ENCODE measurements at regions not wholly inside any gene's neighbourhood (a gene's known extent, or its start where the extent isn't known, plus 50 kb on each side); places are given as distances from the start of the nearest gene placed in this dataset.

- no peak overlapping the region for H2BK120ac ChIP-seq (ENCODE audit: low read depth, low read length)
- no peak overlapping the region for H4K8ac ChIP-seq (ENCODE audit: low read length)
- peaks cover 21% of the 10 kb centered on the region for H3K9me3 ChIP-seq (ENCODE audit: control insufficient read depth, low read length)
- H3K27ac ChIP-seq (ENCODE audit: low read length, poor library complexity, severe bottlenecking), result no peak overlapping the region
- no peak overlapping the region for H2AFZ ChIP-seq (ENCODE audit: low read depth, low read length)
- no peak overlapping the region for H3K4ac ChIP-seq (ENCODE audit: low read depth in 1 of 2, low read length in 2 of 2)
- H4K91ac ChIP-seq (ENCODE audit: low read length), result no peak overlapping the region
- H3K4me3 ChIP-seq (ENCODE audit: insufficient read depth in 1 of 2, low read depth in 1 of 2, low read length in 2 of 2), result no peak overlapping the region
- no peaks in the 10 kb centered on the region for H3K79me1 ChIP-seq (replicated peaks; ENCODE audit: low read length, poor library complexity, severe bottlenecking)
- no peak overlapping the region for H3K23ac ChIP-seq (ENCODE audit: low read length in 2 of 2)
- no peaks in the 10 kb centered on the region for H3K4me1 ChIP-seq (ENCODE audit: control insufficient read depth, insufficient read depth, low read depth, low read length)
- no peak overlapping the region for H3K18ac ChIP-seq (ENCODE audit: low read depth in 1 of 2, low read length in 2 of 2)
- H2AK5ac ChIP-seq (ENCODE audit: low read length, severe bottlenecking), result no peak overlapping the region
- no peak for DNase-seq
- H3K36me3 ChIP-seq (ENCODE audit: control insufficient read depth in 1 of 2, insufficient read depth in 2 of 2, low read depth in 1 of 2, low read length in 2 of 2), result no peaks in the 10 kb centered on the region
- no peak overlapping the region for H2BK12ac ChIP-seq (ENCODE audit: low read length in 2 of 2)
- no peak overlapping the region for H3K9ac ChIP-seq (ENCODE audit: low read length)
- H3K27me3 ChIP-seq (ENCODE audit: control insufficient read depth in 1 of 2, insufficient read depth in 1 of 2, low read length in 2 of 2), result no peaks in the 10 kb centered on the region
- no peak overlapping the region for H2BK15ac ChIP-seq (ENCODE audit: low read depth, poor library complexity, severe bottlenecking)
- no peak overlapping the region for H3K4me2 ChIP-seq (ENCODE audit: low read length, poor library complexity, severe bottlenecking)
- no peak overlapping the region for H3K14ac ChIP-seq (ENCODE audit: low read length in 2 of 2)
- WGBS, result 52% methylated on average over 5 of the region's 7 CpGs
- no peak overlapping the region for H2BK5ac ChIP-seq (ENCODE audit: low read depth, low read length, poor library complexity, severe bottlenecking)
Observed at GRCh38 chr4:189185810-189186432, 754.8 kb upstream of the FRG1 start.

GRCh38 chr4:189187531-189188052 lies 753.1 kb upstream of the FRG1 start:
- peaks cover 35% of the 10 kb centered on the region for H3K9me3 ChIP-seq (ENCODE audit: control insufficient read depth, low read length)
- H2AK5ac ChIP-seq (ENCODE audit: low read length, severe bottlenecking), result no peak overlapping the region
- no CpG with 5 or more reads among the region's 2 CpGs for WGBS
- H3K14ac ChIP-seq (ENCODE audit: low read length in 2 of 2), result no peak overlapping the region
- no peak overlapping the region for H3K27ac ChIP-seq (ENCODE audit: low read length, poor library complexity, severe bottlenecking)
- no peak overlapping the region for H3K9ac ChIP-seq (ENCODE audit: low read length)
- no peaks in the 10 kb centered on the region for H3K4me1 ChIP-seq (ENCODE audit: control insufficient read depth, insufficient read depth, low read depth, low read length)
- H2BK120ac ChIP-seq (ENCODE audit: low read depth, low read length), result no peak overlapping the region
- no peak overlapping the region for H2BK5ac ChIP-seq (ENCODE audit: low read depth, low read length, poor library complexity, severe bottlenecking)
- no peak for DNase-seq
- no peak overlapping the region for H4K8ac ChIP-seq (ENCODE audit: low read length)
- no peak overlapping the region for H2AFZ ChIP-seq (ENCODE audit: low read depth, low read length)
- H3K79me1 ChIP-seq (replicated peaks; ENCODE audit: low read length, poor library complexity, severe bottlenecking), result no peaks in the 10 kb centered on the region
- no peak overlapping the region for H2BK15ac ChIP-seq (ENCODE audit: low read depth, poor library complexity, severe bottlenecking)
- H4K91ac ChIP-seq (ENCODE audit: low read length), result no peak overlapping the region
- no peak overlapping the region for H3K18ac ChIP-seq (ENCODE audit: low read depth in 1 of 2, low read length in 2 of 2)
- no peaks in the 10 kb centered on the region for H3K36me3 ChIP-seq (ENCODE audit: control insufficient read depth in 1 of 2, insufficient read depth in 2 of 2, low read depth in 1 of 2, low read length in 2 of 2)
- H3K4me3 ChIP-seq (ENCODE audit: insufficient read depth in 1 of 2, low read depth in 1 of 2, low read length in 2 of 2), result no peak overlapping the region
- H3K4me2 ChIP-seq (ENCODE audit: low read length, poor library complexity, severe bottlenecking), result no peak overlapping the region
- no peak overlapping the region for H3K4ac ChIP-seq (ENCODE audit: low read depth in 1 of 2, low read length in 2 of 2)
- H3K27me3 ChIP-seq (ENCODE audit: control insufficient read depth in 1 of 2, insufficient read depth in 1 of 2, low read length in 2 of 2), result no peaks in the 10 kb centered on the region
- H2BK12ac ChIP-seq (ENCODE audit: low read length in 2 of 2), result no peak overlapping the region
- H3K23ac ChIP-seq (ENCODE audit: low read length in 2 of 2), result no peak overlapping the region

- no peaks in the 10 kb centered on the region for H3K36me3 ChIP-seq (ENCODE audit: control insufficient read depth in 1 of 2, insufficient read depth in 2 of 2, low read depth in 1 of 2, low read length in 2 of 2)
- H2BK5ac ChIP-seq (ENCODE audit: low read depth, low read length, poor library complexity, severe bottlenecking), result no peak overlapping the region
- H2AK5ac ChIP-seq (ENCODE audit: low read length, severe bottlenecking), result no peak overlapping the region
- no peak overlapping the region for H2BK15ac ChIP-seq (ENCODE audit: low read depth, poor library complexity, severe bottlenecking)
- H3K79me1 ChIP-seq (replicated peaks; ENCODE audit: low read length, poor library complexity, severe bottlenecking), result no peaks in the 10 kb centered on the region
- no peak overlapping the region for H3K14ac ChIP-seq (ENCODE audit: low read length in 2 of 2)
- no peak overlapping the region for H2BK120ac ChIP-seq (ENCODE audit: low read depth, low read length)
- DNase-seq, result no peak
- no peak overlapping the region for H3K27ac ChIP-seq (ENCODE audit: low read length, poor library complexity, severe bottlenecking)
- no peak overlapping the region for H3K23ac ChIP-seq (ENCODE audit: low read length in 2 of 2)
- over 99% methylated on average over 8 of the region's 10 CpGs for WGBS
- H4K8ac ChIP-seq (ENCODE audit: low read length), result no peak overlapping the region
- no peak overlapping the region for H3K9ac ChIP-seq (ENCODE audit: low read length)
- H3K4me3 ChIP-seq (ENCODE audit: insufficient read depth in 1 of 2, low read depth in 1 of 2, low read length in 2 of 2), result no peak overlapping the region
- peaks cover 0 to 3% of the 10 kb centered on the region in 2 experiments for H3K27me3 ChIP-seq (ENCODE audit: control insufficient read depth in 1 of 2, insufficient read depth in 1 of 2, low read length in 2 of 2)
- no peak overlapping the region for H2BK12ac ChIP-seq (ENCODE audit: low read length in 2 of 2)
- H3K4me1 ChIP-seq (ENCODE audit: control insufficient read depth, insufficient read depth, low read depth, low read length), result peaks cover 1% of the 10 kb centered on the region
- H2AFZ ChIP-seq (ENCODE audit: low read depth, low read length), result no peak overlapping the region
- H3K4me2 ChIP-seq (ENCODE audit: low read length, poor library complexity, severe bottlenecking), result no peak overlapping the region
- H3K4ac ChIP-seq (ENCODE audit: low read depth in 1 of 2, low read length in 2 of 2), result no peak overlapping the region
- H3K18ac ChIP-seq (ENCODE audit: low read depth in 1 of 2, low read length in 2 of 2), result no peak overlapping the region
- no peak overlapping the region for H4K91ac ChIP-seq (ENCODE audit: low read length)
- H3K9me3 ChIP-seq (ENCODE audit: control insufficient read depth, low read length), result peaks cover 2% of the 10 kb centered on the region
Observed at GRCh38 chr4:189198624-189199023, 742.0 kb upstream of the FRG1 start.

- Histone ChIP-seq H3K9ac (ENCODE audit: low read length) (no peak overlapping the region), H2BK120ac (ENCODE audit: low read depth, low read length) (no peak overlapping the region), H4K8ac (ENCODE audit: low read length) (no peak overlapping the region), H3K14ac (ENCODE audit: low read length in 2 of 2) (no peak overlapping the region), H4K91ac (ENCODE audit: low read length) (no peak overlapping the region), H3K9me3 (ENCODE audit: control insufficient read depth, low read length) (no peaks in the 10 kb centered on the region), H2BK5ac (ENCODE audit: low read depth, low read length, poor library complexity, severe bottlenecking) (no peak overlapping the region), H2AK5ac (ENCODE audit: low read length, severe bottlenecking) (no peak overlapping the region), H2BK15ac (ENCODE audit: low read depth, poor library complexity, severe bottlenecking) (no peak overlapping the region), H3K4me2 (ENCODE audit: low read length, poor library complexity, severe bottlenecking) (no peak overlapping the region), H3K36me3 (ENCODE audit: control insufficient read depth in 1 of 2, insufficient read depth in 2 of 2, low read depth in 1 of 2, low read length in 2 of 2) (no peaks in the 10 kb centered on the region), H3K4ac (ENCODE audit: low read depth in 1 of 2, low read length in 2 of 2) (no peak overlapping the region), H3K4me3 (ENCODE audit: insufficient read depth in 1 of 2, low read depth in 1 of 2, low read length in 2 of 2) (no peak overlapping the region), H3K23ac (ENCODE audit: low read length in 2 of 2) (no peak overlapping the region), H3K18ac (ENCODE audit: low read depth in 1 of 2, low read length in 2 of 2) (no peak overlapping the region), H3K79me1 (replicated peaks; ENCODE audit: low read length, poor library complexity, severe bottlenecking) (no peaks in the 10 kb centered on the region), H2BK12ac (ENCODE audit: low read length in 2 of 2) (no peak overlapping the region), H3K4me1 (ENCODE audit: control insufficient read depth, insufficient read depth, low read depth, low read length) (peaks cover 1% of the 10 kb centered on the region), H3K27me3 (ENCODE audit: control insufficient read depth in 1 of 2, insufficient read depth in 1 of 2, low read length in 2 of 2) (peaks cover 0 to 3% of the 10 kb centered on the region in 2 experiments), H3K27ac (ENCODE audit: low read length, poor library complexity, severe bottlenecking) (no peak overlapping the region), H2AFZ (ENCODE audit: low read depth, low read length) (no peak overlapping the region)
- 88% methylated on average over 6 of the region's 7 CpGs for WGBS
- no peak for DNase-seq
Observed at GRCh38 chr4:189200353-189200752, 740.3 kb upstream of the FRG1 start.
